ENCODE measurements at regions not wholly inside any gene's neighbourhood (a gene's known extent, or its start where the extent isn't known, plus 50 kb on each side); places are given as distances from the start of the nearest gene placed in this dataset.

- Histone ChIP-seq H3K4me2 (ENCODE audit: unreplicated experiment) (peak overlapping the region; percentile 63), H3K27me3 (replicated peaks; ENCODE audit: insufficient read depth) (no peaks in the 10 kb centered on the region), H2AFZ (peak overlapping the region; percentile 43), H3K4me3 (peak overlapping the region; percentile 39; the same call in 1 of the 2 replicates), H3K79me2 (ENCODE audit: insufficient read depth) (no peaks in the 10 kb centered on the region), H3K4me1 (ENCODE audit: insufficient read depth) (peaks cover 31% of the 10 kb centered on the region), H3K9ac (peak overlapping the region; percentile 25), H3F3A (ENCODE audit: insufficient read depth) (peaks cover 22% of the 10 kb centered on the region), H4K20me1 (ENCODE audit: insufficient read depth) (no peaks in the 10 kb centered on the region), H3K27ac (peak overlapping the region; percentile 65), H3K9me3 (ENCODE audit: low read depth) (no peaks in the 10 kb centered on the region), H3K36me3 (ENCODE audit: low read depth) (no peaks in the 10 kb centered on the region), H3K9me2 (ENCODE audit: insufficient read depth) (no peaks in the 10 kb centered on the region)
- WGBS, 2 experiments (ENCODE audit: low coverage in 1 of 2, low lambda C conversion rate in 2 of 2, missing lambda C conversion rate in 2 of 2), result 0 to 4% methylated on average over 1 of the region's 1 CpG
- in situ Hi-C loops (cut with MboI), result no loop called here
- peak; percentile 94 for DNase-seq
- TF ChIP-seq EZH2 (IDR thresholded peaks at IDR 0.05; ENCODE audit: insufficient read depth, poor library complexity, severe bottlenecking), result no peak
Observed at GRCh38 chr1:222084996-222085395, 343.1 kb upstream of the DUSP10 start.

- Histone ChIP-seq H3K4me3 (no peak overlapping the region), H3K9ac (no peak overlapping the region), H4K20me1 (ENCODE audit: insufficient read depth) (no peaks in the 10 kb centered on the region), H3F3A (ENCODE audit: insufficient read depth) (peaks cover 29% of the 10 kb centered on the region), H2AFZ (no peak overlapping the region), H3K79me2 (ENCODE audit: insufficient read depth) (no peaks in the 10 kb centered on the region), H3K4me1 (ENCODE audit: insufficient read depth) (peaks cover 33% of the 10 kb centered on the region), H3K27ac (peak overlapping the region; percentile 65), H3K4me2 (ENCODE audit: unreplicated experiment) (no peak overlapping the region), H3K27me3 (replicated peaks; ENCODE audit: insufficient read depth) (no peaks in the 10 kb centered on the region), H3K36me3 (ENCODE audit: low read depth) (no peaks in the 10 kb centered on the region), H3K9me3 (ENCODE audit: low read depth) (no peaks in the 10 kb centered on the region), H3K9me2 (ENCODE audit: insufficient read depth) (no peaks in the 10 kb centered on the region)
- no peak for DNase-seq
- no peak for TF ChIP-seq EZH2 (IDR thresholded peaks at IDR 0.05; ENCODE audit: insufficient read depth, poor library complexity, severe bottlenecking)
- no peak for TF ChIP-seq EZH2phosphoT487 (IDR thresholded peaks at IDR 0.05; ENCODE audit: insufficient read depth, low read depth)
- in situ Hi-C loops (cut with MboI), result no loop called here
Observed at GRCh38 chr1:222084048-222084447, 342.2 kb upstream of the DUSP10 start.

GRCh38 chr1:222081859-222082258, 340.0 kb upstream of the DUSP10 start:
- H3K4me3 ChIP-seq, result no peak overlapping the region
- H3K9ac ChIP-seq, result no peak overlapping the region
- H3K4me1 ChIP-seq (ENCODE audit: insufficient read depth), result peaks cover 35% of the 10 kb centered on the region
- in situ Hi-C loops (cut with MboI), result no loop called here
- TF ChIP-seq EZH2phosphoT487 (IDR thresholded peaks at IDR 0.05; ENCODE audit: insufficient read depth, low read depth) (no peak), EZH2 (IDR thresholded peaks at IDR 0.05; ENCODE audit: insufficient read depth, poor library complexity, severe bottlenecking) (no peak)
- H3K36me3 ChIP-seq (ENCODE audit: low read depth), result no peaks in the 10 kb centered on the region
- H3K9me3 ChIP-seq (ENCODE audit: low read depth), result no peaks in the 10 kb centered on the region
- no peak overlapping the region for H3K4me2 ChIP-seq (ENCODE audit: unreplicated experiment)
- H3K79me2 ChIP-seq (ENCODE audit: insufficient read depth), result no peaks in the 10 kb centered on the region
- H3K27ac ChIP-seq, result no peak overlapping the region
- H4K20me1 ChIP-seq (ENCODE audit: insufficient read depth), result no peaks in the 10 kb centered on the region
- no peak overlapping the region for H2AFZ ChIP-seq
- peak; percentile 37 for DNase-seq
- peaks cover 44% of the 10 kb centered on the region for H3F3A ChIP-seq (ENCODE audit: insufficient read depth)
- no peaks in the 10 kb centered on the region for H3K27me3 ChIP-seq (replicated peaks; ENCODE audit: insufficient read depth)
- H3K9me2 ChIP-seq (ENCODE audit: insufficient read depth), result no peaks in the 10 kb centered on the region
- WGBS, 2 experiments (ENCODE audit: low coverage in 1 of 2, low lambda C conversion rate in 2 of 2, missing lambda C conversion rate in 2 of 2), result 39 to 43% methylated on average over 3 of the region's 3 CpGs

DNA sequence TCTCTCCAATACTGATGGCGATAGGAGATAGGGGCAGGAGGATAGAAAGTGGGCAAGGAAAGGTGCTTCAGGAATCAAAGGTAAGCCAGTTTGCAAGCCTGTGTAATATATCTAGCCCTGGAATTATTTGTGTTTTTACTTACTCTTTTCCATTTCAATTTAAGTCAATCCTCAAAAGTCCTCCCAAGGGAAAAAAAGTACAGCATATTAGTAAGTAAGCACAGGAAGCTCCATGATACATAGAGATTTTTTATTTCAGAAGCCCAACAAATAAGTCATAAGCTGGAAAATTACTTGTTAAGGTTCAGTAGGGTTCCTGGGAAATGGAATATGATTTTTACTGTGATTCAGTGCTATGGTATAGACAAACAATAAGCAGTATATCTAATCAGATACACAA, 337.7 kb upstream of the DUSP10 start:
- 26 to 54% methylated on average over 1 of the region's 1 CpG for WGBS, 2 experiments (ENCODE audit: low coverage in 1 of 2, low lambda C conversion rate in 2 of 2, missing lambda C conversion rate in 2 of 2)
- H2AFZ ChIP-seq, result no peak overlapping the region
- no peaks in the 10 kb centered on the region for H3K9me2 ChIP-seq (ENCODE audit: insufficient read depth)
- H3K4me3 ChIP-seq, result no peak overlapping the region
- H3K36me3 ChIP-seq (ENCODE audit: low read depth), result no peaks in the 10 kb centered on the region
- no peak overlapping the region for H3K4me2 ChIP-seq (ENCODE audit: unreplicated experiment)
- no peaks in the 10 kb centered on the region for H3K79me2 ChIP-seq (ENCODE audit: insufficient read depth)
- H3K27ac ChIP-seq, result peak overlapping the region; percentile 48
- no peaks in the 10 kb centered on the region for H4K20me1 ChIP-seq (ENCODE audit: insufficient read depth)
- peaks cover 22% of the 10 kb centered on the region for H3K4me1 ChIP-seq (ENCODE audit: insufficient read depth)
- no peaks in the 10 kb centered on the region for H3K9me3 ChIP-seq (ENCODE audit: low read depth)
- no peak for TF ChIP-seq EZH2phosphoT487 (IDR thresholded peaks at IDR 0.05; ENCODE audit: insufficient read depth, low read depth)
- no peak for TF ChIP-seq EZH2 (IDR thresholded peaks at IDR 0.05; ENCODE audit: insufficient read depth, poor library complexity, severe bottlenecking)
- no peaks in the 10 kb centered on the region for H3K27me3 ChIP-seq (replicated peaks; ENCODE audit: insufficient read depth)
- H3K9ac ChIP-seq, result no peak overlapping the region
- DNase-seq, result peak; percentile 28
- H3F3A ChIP-seq (ENCODE audit: insufficient read depth), result peaks cover 29% of the 10 kb centered on the region
- in situ Hi-C loops (cut with MboI), result no loop called here

DNA sequence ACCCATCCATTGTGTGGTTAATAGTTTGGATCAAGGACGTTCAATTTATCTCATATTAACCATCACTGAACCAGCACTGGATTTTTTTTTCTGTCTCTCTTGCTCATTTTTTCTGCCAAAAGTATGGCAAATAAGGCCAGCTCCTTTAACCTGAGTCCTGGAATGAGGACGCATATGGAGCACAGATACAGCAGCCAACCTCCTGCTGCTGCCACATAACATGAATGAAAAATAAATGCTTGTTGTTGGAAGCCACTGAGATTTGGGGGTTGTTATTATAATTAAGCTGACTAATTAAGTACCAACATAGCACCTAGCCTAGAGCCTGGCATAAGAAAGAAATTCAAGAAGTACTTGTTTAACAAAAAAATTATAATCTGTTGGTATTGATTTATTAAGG, 335.3 kb upstream of the DUSP10 start:
- Histone ChIP-seq H4K20me1 (ENCODE audit: insufficient read depth) (no peaks in the 10 kb centered on the region), H3K4me3 (no peak overlapping the region), H3K9ac (no peak overlapping the region), H3K4me2 (ENCODE audit: unreplicated experiment) (no peak overlapping the region), H2AFZ (no peak overlapping the region), H3K79me2 (ENCODE audit: insufficient read depth) (no peaks in the 10 kb centered on the region), H3F3A (ENCODE audit: insufficient read depth) (peaks cover 44% of the 10 kb centered on the region), H3K36me3 (ENCODE audit: low read depth) (no peaks in the 10 kb centered on the region), H3K9me2 (ENCODE audit: insufficient read depth) (no peaks in the 10 kb centered on the region), H3K9me3 (ENCODE audit: low read depth) (no peaks in the 10 kb centered on the region), H3K27me3 (replicated peaks; ENCODE audit: insufficient read depth) (no peaks in the 10 kb centered on the region), H3K27ac (no peak overlapping the region), H3K4me1 (ENCODE audit: insufficient read depth) (peaks cover 36% of the 10 kb centered on the region)
- no peak for TF ChIP-seq EZH2phosphoT487 (IDR thresholded peaks at IDR 0.05; ENCODE audit: insufficient read depth, low read depth)
- TF ChIP-seq EZH2 (IDR thresholded peaks at IDR 0.05; ENCODE audit: insufficient read depth, poor library complexity, severe bottlenecking), result no peak
- in situ Hi-C loops (cut with MboI), result no loop called here
- WGBS, 2 experiments (ENCODE audit: low coverage in 1 of 2, low lambda C conversion rate in 2 of 2, missing lambda C conversion rate in 2 of 2), result 59 to 66% methylated on average over 2 of the region's 2 CpGs
- no peak for DNase-seq

Measured in GM23248 (cell line).